K562 (cell line): ENCODE measurements at regions not wholly inside any gene's neighbourhood (a gene's known extent, or its start where the extent isn't known, plus 50 kb on each side); places are given as distances from the start of the nearest gene placed in this dataset.

Experiments used
- ATAC-seq: fragments of 200-7000 bp; cut with Tn5 transposase; 3 replicates; pipeline ENCODE4 v1.9.1; 2020; ENCODE audit warnings: moderate library complexity
- BruUV-seq: library from RNA; stranded (reverse); fragments of 400-500 nt; replicated peaks from 2 replicates; lab custom pipeline; 2021; lab: Mats Ljungman, UMichigan
- CTCF ChIA-PET: fragments of 300-600 bp; formaldehyde crosslinking; extraction: SDS; loops from one replicate; lab custom pipeline; 2021; ENCODE audit warnings: low intra/inter-chr PET ratio; lab: Yijun Ruan, JAX
- POLR2A ChIA-PET: fragments of 300-600, 350-650 bp; sonication (Branson Sonifier 250); formaldehyde crosslinking; extraction: SDS; loops from one replicate; lab custom pipeline; 2021; ENCODE audit warnings: antibody characterized with exemption, inconsistent platforms; lab: Yijun Ruan, JAX
- DNase-seq, 4 experiments: peaks; one replicate each; pipeline versions ENCODE4 v3.0.0 to v3.0.0-alpha.2; 2011 to 2018; ENCODE audit warnings: low spot score in 3 of 4, mixed read lengths in 3 of 4; ENCODE audit errors: extremely low read depth in 1 of 4
- FAIRE-seq: peaks from 2 replicates; lab custom pipeline; 2011; peaks lifted over from hg19 to GRCh38; lab: Jason Lieb, UNC
- H2AFZ ChIP-seq: 2 replicates; pipeline ENCODE4 v1.6.0; 2011; ENCODE audit warnings: low read depth, low read length, control low read depth, inconsistent platforms
- H3K27ac ChIP-seq: fragments of 200-600 bp; 3 replicates; pipeline ENCODE4 v1.8.0; 2011; ENCODE audit warnings: low read depth, mild to moderate bottlenecking, control low read depth, inconsistent platforms, low read length, moderate library complexity, mixed read lengths; ENCODE audit errors: extremely low read depth
- H3K27me3 ChIP-seq, 2 experiments: fragments of 300-600 bp in 1 of 2; 2 replicates in 1 of 2; 3 replicates in 1 of 2; pipeline versions ENCODE4 v1.6.0 to v1.8.0; 2011; ENCODE audit warnings: inconsistent platforms in 2 of 2, low read length in 2 of 2, mild to moderate bottlenecking in 1 of 2, mixed read lengths in 1 of 2, moderate library complexity in 1 of 2; ENCODE audit not compliant: control insufficient read depth in 2 of 2, insufficient read depth in 2 of 2
- H3K36me3 ChIP-seq: fragments of 300-600 bp; 3 replicates; pipeline ENCODE4 v1.8.0; 2011; ENCODE audit warnings: mild to moderate bottlenecking, low read length, inconsistent platforms; ENCODE audit not compliant: control insufficient read depth, insufficient read depth
- H3K4me1 ChIP-seq, 2 experiments: fragments of 200-600 bp in 1 of 2; replicated peaks in 1 of 2; 2 replicates in 1 of 2; 3 replicates in 1 of 2; pipeline versions ENCODE4 v1.5.1 to v1.8.0; 2011; ENCODE audit warnings: inconsistent platforms in 2 of 2, low read length in 2 of 2, mild to moderate bottlenecking in 1 of 2, mixed read lengths in 1 of 2, moderate library complexity in 1 of 2; ENCODE audit not compliant: control insufficient read depth in 2 of 2, insufficient read depth in 2 of 2
- H3K4me2 ChIP-seq: 2 replicates; pipeline ENCODE4 v1.6.1; 2011; ENCODE audit warnings: low read length, control low read depth, inconsistent platforms, mixed read lengths; ENCODE audit not compliant: insufficient read depth
- H3K4me3 ChIP-seq: fragments of 200-600 bp; sonication (generic), shearing (Covaris generic); 2 replicates; pipeline ENCODE4 v1.5.1; 2016; ENCODE audit warnings: control low read depth, inconsistent platforms
- H3K79me2 ChIP-seq: fragments of 200-600 bp; 3 replicates; pipeline ENCODE4 v1.8.0; 2011; ENCODE audit warnings: low read length, inconsistent platforms; ENCODE audit not compliant: control insufficient read depth, insufficient read depth
- H3K9ac ChIP-seq, 2 experiments: 2 replicates each; pipeline versions ENCODE4 v1.6.0 to v1.6.1; 2011; ENCODE audit warnings: low read depth in 2 of 2, low read length in 2 of 2, control low read depth in 1 of 2, inconsistent platforms in 1 of 2, mild to moderate bottlenecking in 1 of 2, mixed read lengths in 1 of 2; ENCODE audit not compliant: insufficient read depth in 1 of 2
- H3K9me1 ChIP-seq: one replicate; pipeline ENCODE4 v1.6.0; 2011; ENCODE audit warnings: inconsistent platforms, mild to moderate bottlenecking, low read length, moderate library complexity; ENCODE audit not compliant: control insufficient read depth, insufficient read depth
- H3K9me3 ChIP-seq: replicated peaks from 2 replicates; pipeline ENCODE4 v1.5.1; 2011; ENCODE audit warnings: low read depth, low read length, inconsistent platforms; ENCODE audit not compliant: control insufficient read depth, insufficient read depth
- H4K20me1 ChIP-seq: replicated peaks from 2 replicates; pipeline ENCODE4 v1.6.1; 2011; ENCODE audit warnings: low read length, inconsistent platforms, mixed read lengths; ENCODE audit not compliant: control insufficient read depth, insufficient read depth
- GATAD2A ChIP-seq: fragments of 450-650 bp; IDR thresholded peaks from 2 replicates; pipeline ENCODE4 v1.6.1; 2017
- KAT2B ChIP-seq: IDR thresholded peaks from one replicate; pipeline ENCODE4 v1.6.1; 2012; ENCODE audit warnings: low read depth, mild to moderate bottlenecking, control low read depth, inconsistent platforms, low read length, moderate library complexity
- NCOA6 ChIP-seq: fragments of 450-650 bp; IDR thresholded peaks from 2 replicates; pipeline ENCODE4 v1.6.1; 2017; ENCODE audit warnings: mild to moderate bottlenecking
- NONO ChIP-seq, 2 experiments: fragments of 200-400 bp in 1 of 2; fragments of 450-650 bp in 1 of 2; formaldehyde crosslinking in 1 of 2; IDR thresholded peaks; 2 replicates each; pipeline ENCODE4 v1.6.1; 2017; ENCODE audit warnings: low read depth in 2 of 2, mild to moderate bottlenecking in 2 of 2, moderate library complexity in 2 of 2, low read length in 1 of 2
- SAFB2 ChIP-seq: fragments of 200-400 bp; formaldehyde crosslinking; IDR thresholded peaks from 2 replicates; pipeline ENCODE4 v1.6.1; 2018; ENCODE audit warnings: borderline replicate concordance, low read length, low read depth, moderate library complexity; ENCODE audit not compliant: severe bottlenecking
- SP1 ChIP-seq: sonication (generic); formaldehyde crosslinking; IDR thresholded peaks from 2 replicates; pipeline ENCODE4 v1.8.1; 2022; ENCODE audit warnings: mild to moderate bottlenecking, missing genetic modification reagents
- ZFP36 ChIP-seq: fragments of 150-350 bp; IDR thresholded peaks from 2 replicates; pipeline ENCODE4 v1.6.1; 2018; ENCODE audit warnings: low read length, low read depth; ENCODE audit not compliant: partially characterized antibody
- ZNF174 ChIP-seq: fragments of 250-450 bp; sonication (Bioruptor Pico); IDR thresholded peaks from 2 replicates; pipeline ENCODE4 v1.4.0; 2020; ENCODE audit warnings: mild to moderate bottlenecking
- WGBS: fragments of 100-300 bp; shearing (Covaris generic); methylation state at CpG from one replicate; pipeline ENCODE4 v1.1.6; 2016; ENCODE audit warnings: low coverage, mixed read lengths; ENCODE audit not compliant: insufficient coverage; ENCODE audit errors: missing lambda C conversion rate; 5-methylcytosine and 5-hydroxymethylcytosine counted together
- in situ Hi-C: fragments of 300-500 bp; cut with MboI; formaldehyde crosslinking; loops from 4 replicates; pipeline ENCODE4 v1.15.0; 2018; ENCODE audit warnings: inconsistent platforms, mixed read lengths
- intact Hi-C: fragments of 100-400 bp; cut with micrococcal nuclease; formaldehyde crosslinking; loops from 2 replicates; pipeline ENCODE4 v1.14.2; 2022
- TF ChIP-seq, protein P1 (sequence below), 2 experiments: fragments of 450-650 bp in 1 of 2; IDR thresholded peaks; 2 replicates each; pipeline ENCODE4 v1.6.1; 2011 to 2017; ENCODE audit warnings: low read depth in 2 of 2, antibody characterized with exemption in 1 of 2, borderline replicate concordance in 1 of 2, low read length in 1 of 2, mild to moderate bottlenecking in 1 of 2, mixed read lengths in 1 of 2; ENCODE audit not compliant: control insufficient read depth in 1 of 2

DNA sequence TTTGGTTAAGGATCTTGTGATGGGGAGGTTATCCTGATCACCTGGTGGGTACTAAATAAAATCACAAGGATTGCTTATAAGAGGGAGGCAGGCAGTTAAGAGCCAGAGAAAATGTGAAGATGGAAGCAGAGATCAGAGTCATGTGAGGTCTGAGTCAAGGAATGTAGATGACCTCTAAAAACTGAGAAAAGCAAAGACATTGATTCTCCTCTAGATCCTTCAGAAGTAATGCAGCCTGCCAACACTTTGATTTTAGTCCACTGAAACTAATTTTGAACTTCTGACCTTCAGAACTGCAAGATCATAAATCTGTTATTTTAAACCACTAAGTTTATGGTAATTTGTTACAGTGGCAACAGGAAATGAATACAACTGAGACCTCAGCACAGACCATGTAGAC lies 499.0 kb downstream of the GADD45G start:
- in situ Hi-C loops = loop anchor here (5.0 kb wide), 1 partner anchor 501 kb away; no protein-coding TSS in a partner anchor
- H3K27me3 ChIP-seq = no peaks in the 10 kb centered on the region; a peak in 1 of 5 replicates
- H3K27ac ChIP-seq = no peak overlapping the region
- H3K4me3 ChIP-seq = no peak overlapping the region
- no peak overlapping the region for H3K4me2 ChIP-seq
- H3K9me3 ChIP-seq = no peaks in the 10 kb centered on the region
- TF ChIP-seq SP1 = no peak
- no TSS peak for BruUV-seq
- no peak overlapping the region for H3K9ac ChIP-seq
- no peaks in the 10 kb centered on the region for H3K4me1 ChIP-seq
- no peak for ATAC-seq
- no peaks in the 10 kb centered on the region for H3K36me3 ChIP-seq
- intact Hi-C loops = no loop called here
- no peak overlapping the region for H2AFZ ChIP-seq
- POLR2A ChIA-PET = no interaction called here
- no peak for FAIRE-seq
- no peak for DNase-seq
- H4K20me1 ChIP-seq = no peaks in the 10 kb centered on the region
- CTCF ChIA-PET = no interaction called here
- no peaks in the 10 kb centered on the region for H3K79me2 ChIP-seq
- no peaks in the 10 kb centered on the region for H3K9me1 ChIP-seq

DNA sequence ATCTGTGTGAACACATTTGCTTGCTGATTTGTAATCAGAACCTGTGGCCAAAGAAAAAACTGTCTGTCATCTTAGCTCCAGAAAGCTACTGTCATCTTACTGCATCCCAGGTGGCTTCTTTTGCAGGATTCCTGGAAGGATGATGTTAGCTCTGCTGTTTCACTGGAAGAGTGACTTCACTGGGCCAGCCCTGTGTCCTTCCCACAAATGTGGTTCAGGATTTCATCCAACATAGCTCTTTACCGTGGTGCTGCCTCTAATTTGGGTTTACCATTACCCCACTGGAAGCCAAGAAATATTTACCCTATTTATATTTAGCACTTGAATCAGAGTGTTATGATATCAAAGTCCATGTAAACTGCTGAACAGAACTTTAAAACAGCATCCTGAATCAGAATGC lies 501.0 kb downstream of the GADD45G start:
- no peak overlapping the region for H3K4me2 ChIP-seq
- no peak overlapping the region for H3K27ac ChIP-seq
- no peaks in the 10 kb centered on the region for H3K9me3 ChIP-seq
- no peaks in the 10 kb centered on the region for H3K4me1 ChIP-seq
- H3K4me3 ChIP-seq = no peak overlapping the region
- no peaks in the 10 kb centered on the region for H3K36me3 ChIP-seq
- no peak for ATAC-seq
- ChIA-PET POLR2A (interaction anchor here (0.6 kb wide), 2 partner anchors 16 to 373 kb away, joined by 5 read pairs; no protein-coding TSS in a partner anchor), CTCF (interaction anchor here (0.6 kb wide), 1 partner anchor 502 kb away, joined by 4 read pairs; no protein-coding TSS in a partner anchor)
- H3K9me1 ChIP-seq = no peaks in the 10 kb centered on the region
- no peaks in the 10 kb centered on the region for H4K20me1 ChIP-seq
- BruUV-seq = no TSS peak
- no peak overlapping the region for H3K9ac ChIP-seq
- no peak for DNase-seq
- H3K27me3 ChIP-seq = no peaks in the 10 kb centered on the region; a peak in 1 of 5 replicates
- in situ Hi-C loops = no loop called here
- TF ChIP-seq, protein P1, sequence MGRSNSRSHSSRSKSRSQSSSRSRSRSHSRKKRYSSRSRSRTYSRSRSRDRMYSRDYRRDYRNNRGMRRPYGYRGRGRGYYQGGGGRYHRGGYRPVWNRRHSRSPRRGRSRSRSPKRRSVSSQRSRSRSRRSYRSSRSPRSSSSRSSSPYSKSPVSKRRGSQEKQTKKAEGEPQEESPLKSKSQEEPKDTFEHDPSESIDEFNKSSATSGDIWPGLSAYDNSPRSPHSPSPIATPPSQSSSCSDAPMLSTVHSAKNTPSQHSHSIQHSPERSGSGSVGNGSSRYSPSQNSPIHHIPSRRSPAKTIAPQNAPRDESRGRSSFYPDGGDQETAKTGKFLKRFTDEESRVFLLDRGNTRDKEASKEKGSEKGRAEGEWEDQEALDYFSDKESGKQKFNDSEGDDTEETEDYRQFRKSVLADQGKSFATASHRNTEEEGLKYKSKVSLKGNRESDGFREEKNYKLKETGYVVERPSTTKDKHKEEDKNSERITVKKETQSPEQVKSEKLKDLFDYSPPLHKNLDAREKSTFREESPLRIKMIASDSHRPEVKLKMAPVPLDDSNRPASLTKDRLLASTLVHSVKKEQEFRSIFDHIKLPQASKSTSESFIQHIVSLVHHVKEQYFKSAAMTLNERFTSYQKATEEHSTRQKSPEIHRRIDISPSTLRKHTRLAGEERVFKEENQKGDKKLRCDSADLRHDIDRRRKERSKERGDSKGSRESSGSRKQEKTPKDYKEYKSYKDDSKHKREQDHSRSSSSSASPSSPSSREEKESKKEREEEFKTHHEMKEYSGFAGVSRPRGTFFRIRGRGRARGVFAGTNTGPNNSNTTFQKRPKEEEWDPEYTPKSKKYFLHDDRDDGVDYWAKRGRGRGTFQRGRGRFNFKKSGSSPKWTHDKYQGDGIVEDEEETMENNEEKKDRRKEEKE (IDR thresholded peaks at IDR 0.05; ENCODE audit: borderline replicate concordance in 1 of 2, control insufficient read depth in 1 of 2, low read depth in 2 of 2, low read length in 1 of 2) = no peak
- TF ChIP-seq GATAD2A = no peak
- no peak for TF ChIP-seq ZFP36
- no peak for TF ChIP-seq NCOA6
- TF ChIP-seq SAFB2 = no peak
- no peak for TF ChIP-seq NONO (IDR thresholded peaks at IDR 0.05; ENCODE audit: low read depth in 2 of 2, low read length in 1 of 2)
- no peak for TF ChIP-seq KAT2B
- no peak for TF ChIP-seq ZNF174 (CRISPR knock-in tag)
- intact Hi-C loops = no loop called here
- no peak for FAIRE-seq
- no peaks in the 10 kb centered on the region for H3K79me2 ChIP-seq
- WGBS = 0% methylated on average over 1 of the region's 1 CpG
- H2AFZ ChIP-seq = no peak overlapping the region
